PC-9 (cell line): ENCODE measurements at regions not wholly inside any gene's neighbourhood (a gene's known extent, or its start where the extent isn't known, plus 50 kb on each side); places are given as distances from the start of the nearest gene placed in this dataset.
A peak's percentile ranks its signal among the peaks of the same experiment; 100 is the strongest.

ENCODE experiments used
- BruUV-seq: library from RNA; stranded (reverse); fragments of 400-500 nt; replicated peaks from 2 replicates; lab custom pipeline; 2021; lab: Mats Ljungman, UMichigan
- CTCF ChIA-PET: fragments of 300-600 bp; sonication (Branson Sonifier 250); formaldehyde crosslinking; loops from one replicate; lab custom pipeline; 2022; ENCODE audit warnings: antibody characterized with exemption; lab: Charles Lee
- POLR2A ChIA-PET: fragments of 300-600 bp; sonication (Branson Sonifier 250); formaldehyde crosslinking; loops from one replicate; lab custom pipeline; 2022; ENCODE audit warnings: antibody characterized with exemption; ENCODE audit not compliant: unreplicated experiment; lab: Charles Lee
- DNase-seq, 2 experiments: peaks; one replicate each; pipeline versions ENCODE4 v3.0.0 to v3.0.0-alpha.2; 2015 to 2022; ENCODE audit warnings: mixed read lengths in 1 of 2
- H2AFZ ChIP-seq: fragments of 200-600 bp; sonication (generic); 2 replicates; pipeline ENCODE4 v1.8.1; 2017; ENCODE audit warnings: antibody characterized with exemption
- H3F3A ChIP-seq: fragments of 200-600 bp; sonication (generic); 2 replicates; pipeline ENCODE4 v1.8.1; 2017; ENCODE audit warnings: antibody characterized with exemption, mild to moderate bottlenecking, low read depth; ENCODE audit not compliant: insufficient read depth
- H3K27ac ChIP-seq: fragments of 200-600 bp; sonication (generic); 2 replicates; pipeline ENCODE4 v1.6.1; 2016; ENCODE audit warnings: mixed run types
- H3K27me3 ChIP-seq: fragments of 200-600 bp; sonication (generic); 2 replicates; pipeline ENCODE4 v1.6.1; 2016; ENCODE audit warnings: low read depth, mixed run types; ENCODE audit not compliant: insufficient read depth
- H3K36me3 ChIP-seq: fragments of 200-600 bp; sonication (generic); 2 replicates; pipeline ENCODE4 v1.6.1; 2016; ENCODE audit warnings: low read depth, mixed run types
- H3K4me1 ChIP-seq: fragments of 200-600 bp; sonication (generic); replicated peaks from 2 replicates; pipeline ENCODE4 v1.6.1; 2016; ENCODE audit warnings: mixed run types; ENCODE audit not compliant: insufficient read depth
- H3K4me2 ChIP-seq: fragments of 200-600 bp; sonication (generic); 2 replicates; pipeline ENCODE4 v1.6.1; 2017; ENCODE audit warnings: mixed run types
- H3K4me3 ChIP-seq: fragments of 200-600 bp; sonication (generic); 2 replicates; pipeline ENCODE4 v1.6.1; 2016; ENCODE audit warnings: mixed run types
- H3K79me2 ChIP-seq: fragments of 200-600 bp; sonication (generic); 2 replicates; pipeline ENCODE4 v1.6.1; 2017; ENCODE audit warnings: low read depth, mixed run types
- H3K9me2 ChIP-seq: fragments of 200-600 bp; sonication (generic); 2 replicates; pipeline ENCODE4 v1.8.1; 2017; ENCODE audit warnings: mild to moderate bottlenecking; ENCODE audit not compliant: insufficient read depth
- H3K9me3 ChIP-seq: fragments of 200-600 bp; sonication (generic); 2 replicates; pipeline ENCODE4 v1.8.1; 2016; ENCODE audit warnings: low read depth; ENCODE audit not compliant: insufficient read depth
- H4K20me1 ChIP-seq: fragments of 200-600 bp; sonication (generic); 2 replicates; pipeline ENCODE4 v1.8.1; 2017; ENCODE audit not compliant: insufficient read depth
- EZH2 ChIP-seq: fragments of 200-600 bp; sonication (generic); IDR thresholded peaks from 2 replicates; pipeline ENCODE4 v1.8.0; 2017; ENCODE audit warnings: antibody characterized with exemption, low read depth
- intact Hi-C: fragments of 100-400 bp; cut with micrococcal nuclease; formaldehyde crosslinking; loops from one replicate; pipeline ENCODE4 v1.10.0; 2022; ENCODE audit not compliant: unreplicated experiment
- TF ChIP-seq, protein P1 (sequence below): fragments of 200-600 bp; sonication (generic); conservative IDR thresholded peaks from 2 replicates; pipeline ENCODE4 v1.6.1; 2017; ENCODE audit warnings: mixed run types, antibody characterized with exemption, mild to moderate bottlenecking, moderate library complexity

DNA sequence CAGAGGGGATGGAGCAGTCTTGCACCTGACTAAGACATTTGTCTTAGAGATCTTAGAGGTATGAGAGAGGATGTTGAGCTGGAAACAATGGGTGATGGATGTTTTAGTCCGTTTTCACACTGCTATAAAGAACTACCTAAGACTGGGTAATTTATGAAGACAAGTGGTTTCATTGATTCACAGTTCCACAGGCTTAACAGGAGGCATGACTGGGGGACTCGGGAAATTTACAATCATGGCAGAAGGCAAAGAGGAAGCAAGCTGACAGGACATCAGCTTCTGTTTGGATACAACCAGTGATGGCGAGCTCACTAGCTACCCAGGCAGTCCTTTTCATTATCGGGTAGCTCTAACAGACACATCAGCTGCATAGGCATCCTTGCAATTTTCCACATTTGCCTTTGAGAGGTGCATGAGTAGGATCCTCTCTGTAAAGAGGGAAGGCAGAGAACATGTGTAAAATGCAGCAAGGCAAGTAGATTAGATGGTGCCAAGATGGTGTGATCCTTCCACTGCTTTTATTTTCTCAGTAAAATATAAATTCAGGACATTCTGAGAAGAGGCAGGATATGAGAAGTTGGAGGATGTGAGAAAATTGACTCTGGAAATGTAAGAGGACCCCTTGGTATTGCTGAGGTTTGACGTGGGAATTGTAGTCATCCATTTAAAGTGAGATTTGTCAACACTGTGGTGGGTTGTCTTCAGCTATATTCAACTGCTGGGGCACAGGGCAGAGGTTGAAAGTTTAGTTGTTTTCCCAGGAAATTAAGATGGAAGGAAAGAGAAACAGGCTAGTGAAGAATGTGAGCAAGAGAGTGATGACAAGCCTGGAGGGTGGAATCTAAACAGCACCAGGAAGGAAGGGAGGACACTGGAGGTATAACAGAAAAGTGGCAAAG, 1140.0 kb upstream of the AUTS2 start:
- no peaks in the 10 kb centered on the region for H3K79me2 ChIP-seq
- no peaks in the 10 kb centered on the region for H3F3A ChIP-seq
- no peak for TF ChIP-seq EZH2
- TF ChIP-seq, protein P1, sequence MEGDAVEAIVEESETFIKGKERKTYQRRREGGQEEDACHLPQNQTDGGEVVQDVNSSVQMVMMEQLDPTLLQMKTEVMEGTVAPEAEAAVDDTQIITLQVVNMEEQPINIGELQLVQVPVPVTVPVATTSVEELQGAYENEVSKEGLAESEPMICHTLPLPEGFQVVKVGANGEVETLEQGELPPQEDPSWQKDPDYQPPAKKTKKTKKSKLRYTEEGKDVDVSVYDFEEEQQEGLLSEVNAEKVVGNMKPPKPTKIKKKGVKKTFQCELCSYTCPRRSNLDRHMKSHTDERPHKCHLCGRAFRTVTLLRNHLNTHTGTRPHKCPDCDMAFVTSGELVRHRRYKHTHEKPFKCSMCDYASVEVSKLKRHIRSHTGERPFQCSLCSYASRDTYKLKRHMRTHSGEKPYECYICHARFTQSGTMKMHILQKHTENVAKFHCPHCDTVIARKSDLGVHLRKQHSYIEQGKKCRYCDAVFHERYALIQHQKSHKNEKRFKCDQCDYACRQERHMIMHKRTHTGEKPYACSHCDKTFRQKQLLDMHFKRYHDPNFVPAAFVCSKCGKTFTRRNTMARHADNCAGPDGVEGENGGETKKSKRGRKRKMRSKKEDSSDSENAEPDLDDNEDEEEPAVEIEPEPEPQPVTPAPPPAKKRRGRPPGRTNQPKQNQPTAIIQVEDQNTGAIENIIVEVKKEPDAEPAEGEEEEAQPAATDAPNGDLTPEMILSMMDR, result no peak
- H3K4me3 ChIP-seq, result no peak overlapping the region
- no peaks in the 10 kb centered on the region for H4K20me1 ChIP-seq
- no peak for DNase-seq
- BruUV-seq, result no TSS peak
- intact Hi-C loops, result no loop called here
- no peaks in the 10 kb centered on the region for H3K9me2 ChIP-seq
- H3K36me3 ChIP-seq, result no peaks in the 10 kb centered on the region
- H3K4me2 ChIP-seq, result no peak overlapping the region
- H3K27me3 ChIP-seq, result no peaks in the 10 kb centered on the region
- ChIA-PET POLR2A (no interaction called here), CTCF (no interaction called here)
- peaks cover 5% of the 10 kb centered on the region for H3K9me3 ChIP-seq
- H3K4me1 ChIP-seq, result no peaks in the 10 kb centered on the region
- no peak overlapping the region for H2AFZ ChIP-seq
- no peak overlapping the region for H3K27ac ChIP-seq

DNA sequence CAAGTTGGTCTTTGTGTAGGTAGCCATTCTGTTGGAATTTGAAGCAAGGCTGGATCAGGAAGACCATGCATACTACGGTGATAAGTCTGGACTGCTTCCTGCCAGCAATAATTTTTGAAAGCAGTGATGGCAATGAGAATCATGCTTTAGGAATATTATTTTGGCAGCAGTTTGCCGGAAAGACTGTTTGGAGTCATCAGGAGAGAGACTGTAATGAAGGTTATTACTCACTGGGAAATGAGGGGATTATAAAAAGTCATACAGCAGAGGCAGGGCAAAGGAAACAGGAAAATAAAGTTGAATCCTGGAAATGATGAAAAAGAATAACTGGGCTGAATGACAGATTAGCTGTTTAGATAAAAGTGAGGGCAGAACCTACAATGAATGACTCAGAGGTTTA, 1136.8 kb upstream of the AUTS2 start:
- POLR2A ChIA-PET, result no interaction called here
- no peaks in the 10 kb centered on the region for H3K79me2 ChIP-seq
- no peaks in the 10 kb centered on the region for H3F3A ChIP-seq
- no peak overlapping the region for H3K4me3 ChIP-seq
- CTCF ChIA-PET, result no interaction called here
- H3K27ac ChIP-seq, result no peak overlapping the region
- intact Hi-C loops, result no loop called here
- H3K9me3 ChIP-seq, result peaks cover 5% of the 10 kb centered on the region
- TF ChIP-seq EZH2, result no peak
- TF ChIP-seq, protein P1, result no peak
- H3K36me3 ChIP-seq, result no peaks in the 10 kb centered on the region
- BruUV-seq, result no TSS peak
- H4K20me1 ChIP-seq, result no peaks in the 10 kb centered on the region
- H3K27me3 ChIP-seq, result no peaks in the 10 kb centered on the region
- H3K4me1 ChIP-seq, result no peaks in the 10 kb centered on the region
- H2AFZ ChIP-seq, result no peak overlapping the region
- no peaks in the 10 kb centered on the region for H3K9me2 ChIP-seq
- 0 out of 2 replicates have a peak overlapping the region, but pooled peaks have one; percentile 21 for H3K4me2 ChIP-seq
- DNase-seq, result no peak

DNA sequence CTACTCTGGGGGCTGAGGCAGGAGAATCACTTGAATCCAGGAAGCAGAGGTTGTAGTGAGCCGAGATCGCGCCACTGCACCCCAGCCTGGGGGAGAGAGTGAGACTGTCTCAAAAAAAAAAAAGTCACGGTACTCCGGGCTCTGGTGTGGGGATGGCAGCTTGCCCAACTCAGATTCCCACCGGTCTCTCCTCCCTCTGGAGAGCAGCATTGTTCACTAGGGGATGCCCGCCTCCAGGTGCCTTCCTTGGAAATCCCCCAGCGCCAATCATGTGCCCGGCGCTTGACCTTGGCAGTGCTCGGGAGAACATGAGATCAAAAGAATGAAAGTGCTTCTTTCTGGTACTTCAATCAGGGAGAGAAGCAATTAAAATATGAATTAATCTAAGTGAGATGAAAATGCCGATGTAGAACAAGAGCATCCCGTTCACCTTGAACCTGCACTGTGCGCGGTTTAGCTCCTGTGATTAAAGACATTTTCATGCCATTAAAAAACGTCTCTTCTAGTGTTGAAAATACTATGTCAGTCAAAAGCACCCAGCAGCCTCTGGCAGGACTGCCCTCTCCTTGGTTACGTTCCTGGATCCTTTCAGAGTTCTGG, 1127.3 kb upstream of the AUTS2 start:
- Histone ChIP-seq H3K79me2 (no peaks in the 10 kb centered on the region), H3K9me3 (no peaks in the 10 kb centered on the region), H3K4me1 (no peaks in the 10 kb centered on the region), H2AFZ (no peak overlapping the region), H3K4me3 (no peak overlapping the region), H3K36me3 (no peaks in the 10 kb centered on the region), H3F3A (no peaks in the 10 kb centered on the region), H4K20me1 (no peaks in the 10 kb centered on the region), H3K27me3 (no peaks in the 10 kb centered on the region), H3K27ac (no peak overlapping the region), H3K4me2 (peak overlapping the region; percentile 23; the same call in 1 of the 2 replicates), H3K9me2 (no peaks in the 10 kb centered on the region)
- DNase-seq, result no peak
- TF ChIP-seq, protein P1, result no peak
- TF ChIP-seq EZH2, result no peak
- intact Hi-C loops, result no loop called here
- ChIA-PET CTCF (no interaction called here), POLR2A (no interaction called here)
- no TSS peak for BruUV-seq
